GM23248 (cell line): ENCODE measurements at regions not wholly inside any gene's neighbourhood (a gene's known extent, or its start where the extent isn't known, plus 50 kb on each side); places are given as distances from the start of the nearest gene placed in this dataset.

Experiments used
- EZH2 ChIP-seq: fragments of 200-600 bp; sonication (generic); IDR thresholded peaks from 2 replicates; pipeline ENCODE4 v1.6.1; 2018; ENCODE audit warnings: antibody characterized with exemption, mild to moderate bottlenecking; ENCODE audit not compliant: insufficient read depth, poor library complexity, severe bottlenecking
- EZH2phosphoT487 ChIP-seq: fragments of 200-600 bp; sonication (generic); IDR thresholded peaks from 2 replicates; pipeline ENCODE4 v1.6.1; 2018; ENCODE audit warnings: antibody characterized with exemption, moderate library complexity, mild to moderate bottlenecking, low read depth; ENCODE audit not compliant: insufficient read depth

DNA sequence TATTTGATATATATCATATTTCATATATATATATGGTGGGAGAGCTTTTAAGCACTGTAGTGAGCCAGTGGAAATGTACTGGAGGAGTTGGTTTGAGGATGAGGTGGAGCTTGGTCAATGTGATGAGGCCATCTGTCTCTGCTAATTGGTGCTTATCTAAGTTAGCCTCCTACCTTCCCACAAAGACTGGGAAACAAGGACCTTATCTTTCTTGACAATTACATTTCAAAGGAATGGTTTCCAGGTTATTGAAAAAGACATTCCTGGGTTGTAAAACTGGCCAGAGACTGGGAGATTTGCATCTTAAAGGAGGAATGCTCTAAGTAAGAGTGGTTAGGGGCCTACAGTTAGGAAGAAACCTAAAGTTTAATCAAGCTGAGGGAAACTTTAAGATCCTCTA lies 212.8 kb upstream of the SYT1 start:
- TF ChIP-seq EZH2phosphoT487 = no peak
- no peak for TF ChIP-seq EZH2
